ENCODE measurements at regions not wholly inside any gene's neighbourhood (a gene's known extent, or its start where the extent isn't known, plus 50 kb on each side); places are given as distances from the start of the nearest gene placed in this dataset.

DNA sequence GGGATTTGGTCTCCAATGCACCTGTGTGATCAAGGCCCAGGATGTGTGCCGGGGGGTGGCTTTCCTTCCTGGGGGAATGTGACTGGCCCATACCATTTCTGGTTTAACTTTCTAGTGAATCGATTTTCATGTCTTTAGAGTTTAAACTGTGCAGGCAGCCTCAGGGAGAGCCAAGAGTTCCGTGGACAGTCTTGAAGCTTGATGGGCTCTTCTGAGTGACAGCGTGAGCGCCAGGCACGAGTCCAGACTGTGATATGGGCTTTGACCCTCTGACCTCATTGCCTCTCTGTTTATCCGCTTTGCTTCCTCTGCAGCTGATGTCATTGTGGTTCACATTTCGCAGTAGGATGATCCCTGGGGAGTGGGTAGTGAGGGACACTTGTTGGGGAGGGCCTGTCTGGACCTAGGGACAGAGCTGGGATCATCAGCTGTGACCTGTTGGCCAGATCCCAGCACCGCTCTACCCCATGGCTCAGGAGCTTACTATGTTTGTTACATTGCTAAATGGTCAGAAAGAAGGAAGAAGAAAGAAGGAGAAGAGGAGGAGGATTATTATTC, 80.6 kb upstream of the CLDN5 start (continued):
- TF ChIP-seq, protein P1, sequence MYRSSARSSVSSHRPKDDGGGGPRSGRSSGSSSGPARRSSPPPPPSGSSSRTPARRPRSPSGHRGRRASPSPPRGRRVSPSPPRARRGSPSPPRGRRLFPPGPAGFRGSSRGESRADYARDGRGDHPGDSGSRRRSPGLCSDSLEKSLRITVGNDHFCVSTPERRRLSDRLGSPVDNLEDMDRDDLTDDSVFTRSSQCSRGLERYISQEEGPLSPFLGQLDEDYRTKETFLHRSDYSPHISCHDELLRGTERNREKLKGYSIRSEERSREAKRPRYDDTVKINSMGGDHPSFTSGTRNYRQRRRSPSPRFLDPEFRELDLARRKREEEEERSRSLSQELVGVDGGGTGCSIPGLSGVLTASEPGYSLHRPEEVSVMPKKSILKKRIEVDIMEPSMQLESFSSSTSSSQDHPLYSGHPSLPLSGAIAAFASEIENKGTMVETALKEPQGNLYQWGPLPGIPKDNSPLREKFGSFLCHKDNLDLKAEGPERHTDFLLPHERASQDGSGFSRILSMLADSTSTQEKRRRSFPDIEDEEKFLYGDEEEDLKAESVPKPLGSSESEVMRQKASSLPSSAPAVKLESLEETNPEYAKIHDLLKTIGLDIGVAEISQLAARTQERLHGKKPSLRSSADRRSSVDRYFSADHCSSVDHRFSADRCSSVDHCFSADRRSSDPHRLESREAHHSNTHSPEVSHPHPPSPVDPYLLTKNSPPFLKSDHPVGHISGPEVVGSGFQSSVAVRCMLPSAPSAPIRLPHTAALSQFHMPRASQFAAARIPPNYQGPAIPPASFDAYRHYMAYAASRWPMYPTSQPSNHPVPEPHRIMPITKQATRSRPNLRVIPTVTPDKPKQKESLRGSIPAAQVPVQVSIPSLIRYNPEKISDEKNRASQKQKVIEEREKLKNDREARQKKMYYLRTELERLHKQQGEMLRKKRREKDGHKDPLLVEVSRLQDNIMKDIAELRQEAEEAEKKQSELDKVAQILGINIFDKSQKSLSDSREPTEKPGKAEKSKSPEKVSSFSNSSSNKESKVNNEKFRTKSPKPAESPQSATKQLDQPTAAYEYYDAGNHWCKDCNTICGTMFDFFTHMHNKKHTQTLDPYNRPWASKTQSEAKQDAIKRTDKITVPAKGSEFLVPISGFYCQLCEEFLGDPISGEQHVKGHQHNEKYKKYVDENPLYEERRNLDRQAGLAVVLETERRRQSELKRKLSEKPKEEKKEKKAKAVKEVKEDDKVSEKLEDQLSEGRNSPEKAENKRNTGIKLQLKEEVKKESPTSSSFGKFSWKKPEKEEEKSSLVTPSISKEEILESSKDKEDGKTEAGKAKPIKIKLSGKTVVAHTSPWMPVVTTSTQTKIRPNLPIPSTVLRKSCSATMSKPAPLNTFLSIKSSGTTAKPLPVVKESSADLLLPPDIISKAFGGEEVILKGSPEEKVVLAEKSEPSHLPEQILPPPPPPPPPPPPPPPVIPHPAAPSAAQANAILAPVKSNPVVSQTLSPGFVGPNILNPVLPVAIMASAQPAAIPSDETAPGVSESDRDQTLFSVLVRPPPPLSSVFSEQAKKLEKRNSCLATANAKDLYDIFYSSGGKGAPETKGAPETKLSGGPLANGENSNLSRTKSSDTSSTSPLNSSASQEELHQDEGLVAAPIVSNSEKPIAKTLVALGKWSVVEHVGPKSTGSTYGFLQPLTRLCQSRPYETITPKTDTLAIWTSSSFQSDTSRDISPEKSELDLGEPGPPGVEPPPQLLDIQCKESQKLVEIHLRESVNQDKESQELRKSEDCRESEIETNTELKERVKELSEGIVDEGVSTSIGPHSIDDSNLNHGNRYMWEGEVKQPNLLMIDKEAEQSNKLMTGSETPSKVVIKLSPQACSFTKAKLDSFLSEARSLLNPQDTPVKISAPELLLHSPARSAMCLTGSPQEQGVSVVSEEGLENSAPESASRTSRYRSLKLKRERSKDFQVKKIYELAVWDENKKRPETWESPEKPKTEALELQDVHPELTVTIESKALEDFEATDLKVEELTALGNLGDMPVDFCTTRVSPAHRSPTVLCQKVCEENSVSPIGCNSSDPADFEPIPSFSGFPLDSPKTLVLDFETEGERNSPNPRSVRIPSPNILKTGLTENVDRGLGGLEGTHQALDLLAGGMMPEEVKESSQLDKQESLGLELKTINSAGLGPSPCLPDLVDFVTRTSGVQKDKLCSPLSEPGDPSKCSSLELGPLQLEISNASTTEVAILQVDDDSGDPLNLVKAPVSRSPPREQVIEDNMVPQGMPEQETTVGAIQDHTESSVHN (IDR thresholded peaks at IDR 0.05; ENCODE audit: borderline replicate concordance in 1 of 2, low read depth in 1 of 2) = 0 out of 4 replicates have a peak, but pooled peaks of 1 of the 2 experiments have one; percentile 61
- TF ChIP-seq DDX20 (tag; IDR thresholded peaks at IDR 0.05; ENCODE audit: low read depth) = no peak
- TF ChIP-seq GABPA (tag; conservative IDR thresholded peaks at IDR 0.05; ENCODE audit: low read depth) = peak; percentile 51
- no peak for TF ChIP-seq FUS (optimal IDR thresholded peaks at IDR 0.05; ENCODE audit: low read depth, low read length)
- TF ChIP-seq, protein P2, sequence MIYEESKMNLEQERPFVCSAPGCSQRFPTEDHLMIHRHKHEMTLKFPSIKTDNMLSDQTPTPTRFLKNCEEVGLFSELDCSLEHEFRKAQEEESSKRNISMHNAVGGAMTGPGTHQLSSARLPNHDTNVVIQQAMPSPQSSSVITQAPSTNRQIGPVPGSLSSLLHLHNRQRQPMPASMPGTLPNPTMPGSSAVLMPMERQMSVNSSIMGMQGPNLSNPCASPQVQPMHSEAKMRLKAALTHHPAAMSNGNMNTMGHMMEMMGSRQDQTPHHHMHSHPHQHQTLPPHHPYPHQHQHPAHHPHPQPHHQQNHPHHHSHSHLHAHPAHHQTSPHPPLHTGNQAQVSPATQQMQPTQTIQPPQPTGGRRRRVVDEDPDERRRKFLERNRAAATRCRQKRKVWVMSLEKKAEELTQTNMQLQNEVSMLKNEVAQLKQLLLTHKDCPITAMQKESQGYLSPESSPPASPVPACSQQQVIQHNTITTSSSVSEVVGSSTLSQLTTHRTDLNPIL (CRISPR knock-in tag; IDR thresholded peaks at IDR 0.05) = no peak
- TF ChIP-seq CBFA2T3 (IDR thresholded peaks at IDR 0.05) = peak; percentile 56; the same call in 1 of the 2 replicates
- peak; percentile 49; the same call in 1 of the 2 replicates for TF ChIP-seq ETV5 (CRISPR knock-in tag; IDR thresholded peaks at IDR 0.05; ENCODE audit: low read depth)
- peak in 1 of 2 experiments; percentile 60; a peak in 2 of 4 replicates for TF ChIP-seq FOXA3 (CRISPR knock-in tag; conservative IDR thresholded peaks at IDR 0.05 in 1 of 2, IDR thresholded peaks at IDR 0.05 in 1 of 2)
- 0 out of 2 replicates have a peak, but pooled peaks have one; percentile 9 for TF ChIP-seq ZNF583 (CRISPR knock-in tag; IDR thresholded peaks at IDR 0.05)
- peak; percentile 59 for TF ChIP-seq NFIC (IDR thresholded peaks at IDR 0.05)
- TF ChIP-seq PHF21A (IDR thresholded peaks at IDR 0.05; ENCODE audit: borderline replicate concordance, low read depth) = 0 out of 2 replicates have a peak, but pooled peaks have one; percentile 4
- TF ChIP-seq, protein P3, sequence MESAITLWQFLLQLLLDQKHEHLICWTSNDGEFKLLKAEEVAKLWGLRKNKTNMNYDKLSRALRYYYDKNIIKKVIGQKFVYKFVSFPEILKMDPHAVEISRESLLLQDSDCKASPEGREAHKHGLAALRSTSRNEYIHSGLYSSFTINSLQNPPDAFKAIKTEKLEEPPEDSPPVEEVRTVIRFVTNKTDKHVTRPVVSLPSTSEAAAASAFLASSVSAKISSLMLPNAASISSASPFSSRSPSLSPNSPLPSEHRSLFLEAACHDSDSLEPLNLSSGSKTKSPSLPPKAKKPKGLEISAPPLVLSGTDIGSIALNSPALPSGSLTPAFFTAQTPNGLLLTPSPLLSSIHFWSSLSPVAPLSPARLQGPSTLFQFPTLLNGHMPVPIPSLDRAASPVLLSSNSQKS (CRISPR knock-in tag; IDR thresholded peaks at IDR 0.05) = no peak
- TF ChIP-seq DPF2 (IDR thresholded peaks at IDR 0.05) = peak; percentile 53; the same call in 1 of the 2 replicates
- no peak for TF ChIP-seq NCOA2 (IDR thresholded peaks at IDR 0.05; ENCODE audit: partially characterized antibody in 2 of 2)
- peak; percentile 88 for TF ChIP-seq JUND (IDR thresholded peaks at IDR 0.05; ENCODE audit: borderline replicate concordance, low read depth, low read length)
- TF ChIP-seq JUND (tag; IDR thresholded peaks at IDR 0.05; ENCODE audit: borderline replicate concordance, low read depth, low read length) = peak; percentile 94; the same call in 2 of the 3 replicates
- TF ChIP-seq ESRRA (IDR thresholded peaks at IDR 0.05; ENCODE audit: borderline replicate concordance, low read depth) = peak; percentile 82
- TF ChIP-seq TARDBP (IDR thresholded peaks at IDR 0.05) = peak; percentile 85; the same call in 1 of the 2 replicates
